Endothelial cell (in vitro differentiated cells): ENCODE measurements at regions not wholly inside any gene's neighbourhood (a gene's known extent, or its start where the extent isn't known, plus 50 kb on each side); places are given as distances from the start of the nearest gene placed in this dataset.

ENCODE experiments used
- DNase-seq: peaks from one replicate; pipeline ENCODE4 v3.0.0; 2021; ENCODE audit warnings: low spot score
- H3K27ac Mint-ChIP-seq: one replicate; pipeline ENCODE4 v1.8.0; 2021; ENCODE audit warnings: mixed read lengths, inconsistent platforms; ENCODE audit not compliant: unreplicated experiment
- H3K27me3 Mint-ChIP-seq: one replicate; pipeline ENCODE4 v1.8.0; 2021; ENCODE audit warnings: mild to moderate bottlenecking, moderate library complexity, mixed read lengths, inconsistent platforms; ENCODE audit not compliant: unreplicated experiment
- H3K36me3 Mint-ChIP-seq: one replicate; pipeline ENCODE4 v1.8.0; 2021; ENCODE audit warnings: mild to moderate bottlenecking, low read depth, mixed read lengths, inconsistent platforms; ENCODE audit not compliant: unreplicated experiment
- H3K4me1 Mint-ChIP-seq: one replicate; pipeline ENCODE4 v1.8.0; 2021; ENCODE audit warnings: mild to moderate bottlenecking, mixed read lengths, inconsistent platforms; ENCODE audit not compliant: unreplicated experiment
- H3K4me3 Mint-ChIP-seq: one replicate; pipeline ENCODE4 v1.8.0; 2021; ENCODE audit warnings: mild to moderate bottlenecking, mixed read lengths, inconsistent platforms; ENCODE audit not compliant: unreplicated experiment
- H3K9me3 Mint-ChIP-seq: one replicate; pipeline ENCODE4 v1.8.0; 2021; ENCODE audit warnings: mixed read lengths, inconsistent platforms; ENCODE audit not compliant: unreplicated experiment
- TF ChIP-seq, protein P1 (sequence below): fragments of 200-600 bp; sonication (generic); IDR thresholded peaks from one replicate; pipeline ENCODE4 v1.5.0; 2021; ENCODE audit warnings: antibody characterized with exemption; ENCODE audit not compliant: unreplicated experiment

DNA sequence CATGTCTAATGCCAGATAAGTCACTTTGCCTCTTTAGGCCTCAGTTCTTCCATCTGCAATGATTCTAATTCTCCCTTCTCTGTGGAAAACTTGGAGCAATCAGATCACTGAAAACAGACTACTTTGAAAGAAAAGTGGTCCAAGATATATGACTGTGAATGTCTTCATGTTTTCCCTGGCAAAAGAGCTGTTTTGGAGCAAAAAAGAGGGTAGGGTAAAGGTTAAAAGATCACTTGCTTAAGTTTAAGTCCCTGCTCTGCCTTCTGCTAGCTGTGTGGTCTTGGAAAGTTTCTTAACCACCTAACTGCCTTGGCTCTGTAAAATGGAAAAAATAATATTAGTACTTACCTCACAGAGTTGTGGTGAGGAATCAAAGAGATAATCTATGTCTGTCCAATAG is 140.3 kb upstream of the PAK3 start:
- peaks cover 1% of the 10 kb centered on the region for H3K27me3 Mint-ChIP-seq
- no peak overlapping the region for H3K4me3 Mint-ChIP-seq
- H3K36me3 Mint-ChIP-seq, result no peaks in the 10 kb centered on the region
- TF ChIP-seq, protein P1, sequence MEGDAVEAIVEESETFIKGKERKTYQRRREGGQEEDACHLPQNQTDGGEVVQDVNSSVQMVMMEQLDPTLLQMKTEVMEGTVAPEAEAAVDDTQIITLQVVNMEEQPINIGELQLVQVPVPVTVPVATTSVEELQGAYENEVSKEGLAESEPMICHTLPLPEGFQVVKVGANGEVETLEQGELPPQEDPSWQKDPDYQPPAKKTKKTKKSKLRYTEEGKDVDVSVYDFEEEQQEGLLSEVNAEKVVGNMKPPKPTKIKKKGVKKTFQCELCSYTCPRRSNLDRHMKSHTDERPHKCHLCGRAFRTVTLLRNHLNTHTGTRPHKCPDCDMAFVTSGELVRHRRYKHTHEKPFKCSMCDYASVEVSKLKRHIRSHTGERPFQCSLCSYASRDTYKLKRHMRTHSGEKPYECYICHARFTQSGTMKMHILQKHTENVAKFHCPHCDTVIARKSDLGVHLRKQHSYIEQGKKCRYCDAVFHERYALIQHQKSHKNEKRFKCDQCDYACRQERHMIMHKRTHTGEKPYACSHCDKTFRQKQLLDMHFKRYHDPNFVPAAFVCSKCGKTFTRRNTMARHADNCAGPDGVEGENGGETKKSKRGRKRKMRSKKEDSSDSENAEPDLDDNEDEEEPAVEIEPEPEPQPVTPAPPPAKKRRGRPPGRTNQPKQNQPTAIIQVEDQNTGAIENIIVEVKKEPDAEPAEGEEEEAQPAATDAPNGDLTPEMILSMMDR, result no peak
- H3K9me3 Mint-ChIP-seq, result no peaks in the 10 kb centered on the region
- no peak for DNase-seq
- no peaks in the 10 kb centered on the region for H3K4me1 Mint-ChIP-seq
- H3K27ac Mint-ChIP-seq, result no peak overlapping the region

DNA sequence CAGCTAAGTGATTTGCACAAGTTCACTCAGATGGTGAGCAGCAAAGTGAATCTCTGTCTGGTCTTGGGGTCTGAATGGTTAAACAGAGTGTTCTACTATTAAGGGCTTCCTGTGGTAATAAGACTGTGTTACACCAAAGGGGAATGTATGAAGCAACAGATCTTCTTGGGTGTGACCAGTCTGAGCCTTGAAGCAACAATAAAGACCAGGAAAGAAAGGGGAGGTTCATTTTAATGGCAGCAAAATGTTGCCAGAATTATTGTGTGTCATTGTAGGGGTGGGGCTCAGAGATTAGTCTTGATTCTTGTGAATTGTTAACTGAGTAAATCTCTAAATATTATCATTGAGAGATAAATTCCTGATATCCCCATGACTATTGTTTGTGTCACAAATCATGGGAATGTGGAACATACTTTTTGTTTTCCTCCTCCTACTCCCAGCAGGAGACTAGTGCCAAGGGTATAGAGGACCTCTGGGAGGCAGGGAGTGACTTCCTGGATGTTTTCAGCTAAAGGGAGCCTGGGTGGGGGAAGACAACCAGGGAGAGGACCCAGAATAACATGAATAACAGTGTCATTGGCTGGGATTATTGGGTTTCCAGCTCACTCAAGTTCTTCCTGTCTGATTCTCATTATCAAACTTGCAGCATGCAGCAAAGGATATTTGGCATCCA is 141.4 kb upstream of the PAK3 start:
- Mint-ChIP-seq H3K27ac (no peak overlapping the region), H3K4me1 (no peaks in the 10 kb centered on the region), H3K4me3 (no peak overlapping the region), H3K27me3 (peaks cover 1% of the 10 kb centered on the region), H3K36me3 (no peaks in the 10 kb centered on the region), H3K9me3 (no peaks in the 10 kb centered on the region)
- no peak for DNase-seq
- TF ChIP-seq, protein P1, result no peak

DNA sequence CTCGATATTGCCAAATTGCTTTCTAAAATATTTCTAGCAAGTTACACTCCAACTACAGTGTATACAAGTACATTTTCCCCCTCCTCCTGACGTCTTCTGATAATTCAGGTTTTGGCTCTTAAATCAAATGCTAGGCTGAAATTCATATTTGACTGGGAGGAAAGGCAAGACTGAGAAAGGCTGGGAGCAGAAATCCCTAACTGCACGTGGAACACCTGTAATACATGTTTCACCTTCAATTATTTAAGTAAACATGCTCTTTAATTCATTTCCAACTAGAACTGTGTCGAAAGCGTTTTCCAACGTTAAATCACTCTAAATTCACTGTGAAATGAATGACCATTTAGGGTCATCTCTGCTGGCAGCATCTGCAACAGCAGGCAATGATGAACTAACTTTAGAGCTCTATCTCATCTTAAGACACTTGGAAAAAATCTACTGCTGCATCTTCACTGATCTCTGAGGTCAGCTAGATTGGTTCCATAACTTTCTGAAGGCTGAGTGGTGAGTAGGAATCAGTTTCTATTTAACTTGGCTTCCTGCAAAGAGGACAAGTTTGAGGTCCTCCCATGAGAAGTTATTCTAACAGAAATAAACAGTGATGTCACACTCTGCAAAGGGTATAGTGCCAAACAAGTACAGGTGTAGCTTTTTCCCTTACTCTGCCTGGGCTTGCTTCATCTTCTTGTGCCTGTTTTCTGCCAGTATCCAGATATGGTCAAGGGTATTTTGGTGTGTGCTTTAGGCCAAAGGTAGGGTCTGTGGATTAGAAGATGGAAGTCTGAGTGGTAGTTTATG is 144.3 kb upstream of the PAK3 start:
- Mint-ChIP-seq H3K36me3 (no peaks in the 10 kb centered on the region), H3K9me3 (no peaks in the 10 kb centered on the region), H3K4me3 (no peak overlapping the region), H3K27ac (no peak overlapping the region), H3K4me1 (no peaks in the 10 kb centered on the region), H3K27me3 (peaks cover 1% of the 10 kb centered on the region)
- no peak for DNase-seq
- TF ChIP-seq, protein P1, result no peak

DNA sequence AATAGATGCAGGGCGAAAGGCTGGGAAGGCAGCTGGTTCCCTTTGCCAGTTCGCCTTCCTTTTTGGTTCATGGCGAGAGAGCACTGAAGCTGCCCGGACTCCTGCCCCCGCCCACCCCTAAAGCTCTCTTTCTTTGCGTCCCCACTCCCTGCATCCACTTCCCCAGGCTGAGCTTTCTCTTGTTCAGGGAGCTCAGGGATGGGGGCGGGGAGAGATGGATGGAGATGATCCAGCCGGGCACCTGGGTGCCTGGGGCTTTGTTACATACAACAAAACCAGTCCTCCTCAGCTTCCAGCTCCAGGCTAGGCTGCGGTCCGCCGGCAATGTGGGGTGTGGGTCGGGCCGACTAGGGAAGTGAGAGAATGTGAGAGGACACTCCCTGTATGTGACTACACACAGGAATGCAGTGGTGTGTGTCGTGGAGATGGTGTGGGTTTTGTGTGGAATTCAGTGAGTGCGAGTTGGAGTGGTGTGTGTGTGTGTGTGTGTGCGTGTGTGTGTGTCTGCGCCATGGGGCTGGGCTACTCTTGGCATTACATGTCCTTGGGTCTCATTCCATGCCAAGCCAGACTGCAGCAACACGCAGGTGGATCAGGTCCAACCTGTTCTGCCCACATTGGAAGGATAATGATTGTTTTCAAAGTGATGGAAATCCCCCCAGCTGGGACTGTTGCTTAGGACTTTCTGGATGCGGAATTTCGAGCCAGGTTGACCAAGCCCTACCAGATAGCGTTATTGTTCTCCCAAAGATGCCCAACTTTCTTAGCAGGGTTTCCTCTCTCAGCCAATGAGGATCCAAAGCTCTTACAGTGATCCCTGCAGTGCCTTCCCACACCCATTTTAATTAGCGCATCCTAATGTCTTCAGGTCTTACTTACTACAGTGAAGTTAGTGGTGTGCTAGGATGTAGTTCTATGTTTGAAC is 149.4 kb upstream of the CHRDL1 start:
- peaks cover 5% of the 10 kb centered on the region for H3K27me3 Mint-ChIP-seq
- H3K4me3 Mint-ChIP-seq, result no peak overlapping the region
- no peaks in the 10 kb centered on the region for H3K4me1 Mint-ChIP-seq
- H3K9me3 Mint-ChIP-seq, result no peaks in the 10 kb centered on the region
- TF ChIP-seq, protein P1, result no peak
- no peaks in the 10 kb centered on the region for H3K36me3 Mint-ChIP-seq
- no peak for DNase-seq
- H3K27ac Mint-ChIP-seq, result no peak overlapping the region
